ENCODE measurements at regions not wholly inside any gene's neighbourhood (a gene's known extent, or its start where the extent isn't known, plus 50 kb on each side); places are given as distances from the start of the nearest gene placed in this dataset.

GRCh38 chr3:164387236-164387635 lies 691.1 kb downstream of the SI start:
- no peak for TF ChIP-seq CTCF (conservative IDR thresholded peaks at IDR 0.05; ENCODE audit: low read depth, low read length)
- TF ChIP-seq EZH2 (IDR thresholded peaks at IDR 0.05; ENCODE audit: borderline replicate concordance, low read depth, low read length, poor library complexity, severe bottlenecking): no peak

Measured in A673 (cell line).